Astrocyte (in vitro differentiated cells and primary cell): ENCODE measurements at regions not wholly inside any gene's neighbourhood (a gene's known extent, or its start where the extent isn't known, plus 50 kb on each side); places are given as distances from the start of the nearest gene placed in this dataset.

Experiments
- DNase-seq: peaks from one replicate; pipeline ENCODE4 v3.0.0-alpha.2; 2010; ENCODE audit warnings: low read depth
- FAIRE-seq: peaks from 2 replicates; lab custom pipeline; 2011; peaks lifted over from hg19 to GRCh38; lab: Jason Lieb, UNC
- H2AFZ ChIP-seq: 2 replicates; pipeline ENCODE4 v1.6.0; 2012; ENCODE audit warnings: low read depth, low read length, inconsistent platforms
- H3K27ac ChIP-seq: 2 replicates; pipeline ENCODE4 v1.5.1; 2011; ENCODE audit warnings: low read depth, low read length, inconsistent platforms
- H3K27me3 ChIP-seq: 2 replicates; pipeline ENCODE4 v1.6.0; 2011; ENCODE audit warnings: low read length, inconsistent platforms; ENCODE audit not compliant: insufficient read depth
- H3K36me3 ChIP-seq: 2 replicates; pipeline ENCODE4 v1.5.1; 2011; ENCODE audit warnings: low read length, inconsistent platforms; ENCODE audit not compliant: insufficient read depth
- H3K4me1 ChIP-seq: 2 replicates; pipeline ENCODE4 v1.5.1; 2011; ENCODE audit warnings: low read length, inconsistent platforms; ENCODE audit not compliant: insufficient read depth
- H3K4me2 ChIP-seq: 2 replicates; pipeline ENCODE4 v1.6.0; 2012; ENCODE audit warnings: low read length, inconsistent platforms
- H3K4me3 ChIP-seq: 2 replicates; pipeline ENCODE4 v1.5.1; 2011; ENCODE audit warnings: low read depth, mild to moderate bottlenecking, low read length, inconsistent platforms; ENCODE audit not compliant: insufficient read depth
- H3K79me2 ChIP-seq: 2 replicates; pipeline ENCODE4 v1.6.0; 2012; ENCODE audit warnings: mild to moderate bottlenecking, low read length, inconsistent platforms; ENCODE audit not compliant: insufficient read depth
- H3K9ac ChIP-seq: 2 replicates; pipeline ENCODE4 v1.6.0; 2012; ENCODE audit warnings: mild to moderate bottlenecking, low read length, inconsistent platforms
- H3K9me3 ChIP-seq: 2 replicates; pipeline ENCODE4 v1.5.1; 2012; ENCODE audit warnings: low read depth, mild to moderate bottlenecking, low read length, inconsistent platforms; ENCODE audit not compliant: insufficient read depth
- H4K20me1 ChIP-seq: 2 replicates; pipeline ENCODE4 v1.6.0; 2012; ENCODE audit warnings: low read length, inconsistent platforms; ENCODE audit not compliant: insufficient read depth
- H3K27ac Mint-ChIP-seq: one replicate; pipeline ENCODE4 v1.8.0; 2021; ENCODE audit warnings: mild to moderate bottlenecking, mixed read lengths; ENCODE audit not compliant: unreplicated experiment
- H3K27me3 Mint-ChIP-seq: one replicate; pipeline ENCODE4 v1.8.0; 2021; ENCODE audit warnings: low read depth, mixed read lengths; ENCODE audit not compliant: unreplicated experiment
- H3K36me3 Mint-ChIP-seq: one replicate; pipeline ENCODE4 v1.8.0; 2021; ENCODE audit warnings: low read depth, mixed read lengths; ENCODE audit not compliant: unreplicated experiment
- H3K4me1 Mint-ChIP-seq: one replicate; pipeline ENCODE4 v1.8.0; 2021; ENCODE audit warnings: low read depth, mixed read lengths; ENCODE audit not compliant: unreplicated experiment
- H3K4me3 Mint-ChIP-seq: one replicate; pipeline ENCODE4 v1.8.0; 2021; ENCODE audit warnings: mild to moderate bottlenecking, moderate library complexity, mixed read lengths; ENCODE audit not compliant: unreplicated experiment
- H3K9me3 Mint-ChIP-seq: one replicate; pipeline ENCODE4 v1.8.0; 2021; ENCODE audit warnings: mild to moderate bottlenecking, mixed read lengths; ENCODE audit not compliant: unreplicated experiment
- CTCF ChIP-seq: IDR thresholded peaks from 2 replicates; pipeline ENCODE4 v1.5.1; 2011; ENCODE audit warnings: low read depth, mild to moderate bottlenecking, inconsistent platforms, low read length, moderate library complexity; ENCODE audit not compliant: insufficient read depth
- EZH2 ChIP-seq: IDR thresholded peaks from 2 replicates; pipeline ENCODE4 v1.6.1; 2012; ENCODE audit warnings: mild to moderate bottlenecking, low read length, inconsistent platforms; ENCODE audit not compliant: insufficient read depth

- H3K9me3 Mint-ChIP-seq, result peaks cover 4% of the 10 kb centered on the region
- H3K27ac ChIP-seq, result peak overlapping the region; percentile 63
- no peaks in the 10 kb centered on the region for H3K4me1 Mint-ChIP-seq
- H3K4me2 ChIP-seq, result peak overlapping the region; percentile 68
- H3K27ac Mint-ChIP-seq, result no peak overlapping the region
- DNase-seq (peak; percentile 68), FAIRE-seq (no peak)
- H3K36me3 ChIP-seq, result no peaks in the 10 kb centered on the region
- no peaks in the 10 kb centered on the region for H3K36me3 Mint-ChIP-seq
- H3K27me3 ChIP-seq, result peaks cover 6% of the 10 kb centered on the region
- H3K4me1 ChIP-seq, result peaks cover 9% of the 10 kb centered on the region
- H3K79me2 ChIP-seq, result no peaks in the 10 kb centered on the region
- peak overlapping the region; percentile 78 for H3K9ac ChIP-seq
- H2AFZ ChIP-seq, result peak overlapping the region; percentile 77
- H4K20me1 ChIP-seq, result no peaks in the 10 kb centered on the region
- H3K9me3 ChIP-seq, result no peaks in the 10 kb centered on the region
- H3K4me3 ChIP-seq, result no peak overlapping the region
- no peak overlapping the region for H3K4me3 Mint-ChIP-seq
- peaks cover 64% of the 10 kb centered on the region for H3K27me3 Mint-ChIP-seq
- TF ChIP-seq EZH2 (no peak), CTCF (no peak)
Observed at GRCh38 chr21:43362321-43362791, 64.6 kb downstream of the SIK1 start.

- no peaks in the 10 kb centered on the region for H4K20me1 ChIP-seq
- no peak overlapping the region for H3K27ac Mint-ChIP-seq
- peak overlapping the region; percentile 78 for H3K9ac ChIP-seq
- peaks cover 58% of the 10 kb centered on the region for H3K27me3 Mint-ChIP-seq
- no peak overlapping the region for H3K4me3 Mint-ChIP-seq
- peak overlapping the region; percentile 63 for H3K27ac ChIP-seq
- no peaks in the 10 kb centered on the region for H3K79me2 ChIP-seq
- no peaks in the 10 kb centered on the region for H3K36me3 Mint-ChIP-seq
- peaks cover 9% of the 10 kb centered on the region for H3K4me1 ChIP-seq
- H3K4me1 Mint-ChIP-seq, result no peaks in the 10 kb centered on the region
- H3K27me3 ChIP-seq, result peaks cover 6% of the 10 kb centered on the region
- FAIRE-seq (no peak), DNase-seq (no peak)
- peak overlapping the region; percentile 68 for H3K4me2 ChIP-seq
- no peak overlapping the region for H3K4me3 ChIP-seq
- peaks cover 4% of the 10 kb centered on the region for H3K9me3 Mint-ChIP-seq
- H3K36me3 ChIP-seq, result no peaks in the 10 kb centered on the region
- TF ChIP-seq EZH2, result no peak
- TF ChIP-seq CTCF, result no peak
- H3K9me3 ChIP-seq, result no peaks in the 10 kb centered on the region
- peak overlapping the region; percentile 77 for H2AFZ ChIP-seq
Observed at GRCh38 chr21:43361493-43362296, 65.2 kb downstream of the SIK1 start.

GRCh38 chr21:43361127-43361492, 65.8 kb downstream of the SIK1 start:
- H2AFZ ChIP-seq, result peak overlapping the region; percentile 77
- H3K4me1 ChIP-seq, result peaks cover 9% of the 10 kb centered on the region

More at GRCh38 chr21:43361127-43361492, 65.8 kb downstream of the SIK1 start:
- Mint-ChIP-seq H3K4me3 (no peak overlapping the region), H3K27ac (no peak overlapping the region), H3K36me3 (no peaks in the 10 kb centered on the region), H3K27me3 (peaks cover 55% of the 10 kb centered on the region), H3K9me3 (peaks cover 4% of the 10 kb centered on the region), H3K4me1 (no peaks in the 10 kb centered on the region)
- DNase-seq (no peak), FAIRE-seq (no peak)
- H3K79me2 ChIP-seq, result no peaks in the 10 kb centered on the region
- peak overlapping the region; percentile 63 for H3K27ac ChIP-seq
- no peak overlapping the region for H3K4me3 ChIP-seq
- TF ChIP-seq CTCF, result no peak
- H4K20me1 ChIP-seq, result no peaks in the 10 kb centered on the region
- peak overlapping the region; percentile 68 for H3K4me2 ChIP-seq
- peak overlapping the region; percentile 78 for H3K9ac ChIP-seq
- H3K36me3 ChIP-seq, result no peaks in the 10 kb centered on the region
- H3K27me3 ChIP-seq, result peaks cover 6% of the 10 kb centered on the region
- no peaks in the 10 kb centered on the region for H3K9me3 ChIP-seq
